CD14-positive monocyte (primary cell): ENCODE measurements at regions not wholly inside any gene's neighbourhood (a gene's known extent, or its start where the extent isn't known, plus 50 kb on each side); places are given as distances from the start of the nearest gene placed in this dataset.

ENCODE experiments used
- DNase-seq, 3 donors: peaks; one replicate each; pipeline ENCODE4 v3.0.0-alpha.2; 2011 to 2022
- H2AFZ ChIP-seq: 2 replicates; pipeline ENCODE4 v1.6.0; 2012; ENCODE audit warnings: mild to moderate bottlenecking, low read depth, low read length, inconsistent platforms; ENCODE audit not compliant: insufficient read depth, poor library complexity, severe bottlenecking
- H3K27ac ChIP-seq, 2 donors: 1 replicate in 1 of 2; 2 replicates in 1 of 2; pipeline ENCODE4 v1.5.1; 2012 to 2013; ENCODE audit warnings: low read length in 2 of 2, control low read depth in 1 of 2, inconsistent platforms in 1 of 2, low read depth in 1 of 2, mild to moderate bottlenecking in 1 of 2
- H3K27me3 ChIP-seq, 2 donors: one replicate each; pipeline versions ENCODE4 v1.6.0 to v1.6.1; 2011 to 2013; ENCODE audit warnings: low read length in 2 of 2; ENCODE audit not compliant: control insufficient read depth in 2 of 2, insufficient read depth in 2 of 2
- H3K36me3 ChIP-seq, 2 donors: replicated peaks in 1 of 2; 1 replicate in 1 of 2; 2 replicates in 1 of 2; pipeline versions ENCODE4 v1.5.1 to v1.6.1; 2012 to 2013; ENCODE audit warnings: low read length in 2 of 2, control low read depth in 1 of 2, inconsistent platforms in 1 of 2, mild to moderate bottlenecking in 1 of 2; ENCODE audit not compliant: insufficient read depth in 2 of 2, control insufficient read depth in 1 of 2
- H3K4me1 ChIP-seq, 2 donors: 1 replicate in 1 of 2; 2 replicates in 1 of 2; pipeline versions ENCODE4 v1.5.1 to v1.6.1; 2012 to 2013; ENCODE audit warnings: low read length in 2 of 2, control low read depth in 1 of 2, inconsistent platforms in 1 of 2, mild to moderate bottlenecking in 1 of 2, moderate library complexity in 1 of 2; ENCODE audit not compliant: insufficient read depth in 2 of 2, control insufficient read depth in 1 of 2
- H3K4me2 ChIP-seq: replicated peaks from 2 replicates; pipeline ENCODE3; 2012; ENCODE audit warnings: low read length, moderate library complexity, mild to moderate bottlenecking; ENCODE audit not compliant: poor library complexity, severe bottlenecking; ENCODE audit errors: extremely low read depth
- H3K4me3 ChIP-seq, 3 experiments: fragments of 200-600 bp in 1 of 3; sonication (generic) in 1 of 3; replicated peaks in 1 of 3; 1 replicate in 2 of 3; 2 replicates in 1 of 3; pipeline ENCODE4 v1.5.1; 2011 to 2013; ENCODE audit warnings: low read length in 3 of 3, mild to moderate bottlenecking in 3 of 3, control low read depth in 2 of 3, low read depth in 2 of 3, inconsistent platforms in 1 of 3, moderate library complexity in 1 of 3
- H3K79me2 ChIP-seq: 2 replicates; pipeline ENCODE4 v1.6.0; 2012; ENCODE audit warnings: mild to moderate bottlenecking, control low read depth, inconsistent platforms, low read length, moderate library complexity; ENCODE audit not compliant: insufficient read depth
- H3K9ac ChIP-seq: 2 replicates; pipeline ENCODE4 v1.6.0; 2017; ENCODE audit warnings: low read length, mild to moderate bottlenecking; ENCODE audit not compliant: insufficient read depth, poor library complexity, severe bottlenecking
- H3K9me3 ChIP-seq, 2 donors: replicated peaks in 1 of 2; 1 replicate in 1 of 2; 2 replicates in 1 of 2; pipeline versions ENCODE4 v1.5.1 to v1.6.1; 2012 to 2013; ENCODE audit warnings: low read length in 2 of 2, control low read depth in 1 of 2; ENCODE audit not compliant: control insufficient read depth in 1 of 2, insufficient read depth in 1 of 2
- H4K20me1 ChIP-seq: 2 replicates; pipeline ENCODE4 v1.6.0; 2012; ENCODE audit warnings: mild to moderate bottlenecking, low read length, control low read depth, moderate library complexity; ENCODE audit not compliant: insufficient read depth
- H3K27ac Mint-ChIP-seq, 7 donors: one replicate each; pipeline ENCODE4 v1.8.0; 2020; ENCODE audit warnings: mild to moderate bottlenecking in 7 of 7, mixed read lengths in 7 of 7, moderate library complexity in 6 of 7, inconsistent platforms in 2 of 7
- H3K27me3 Mint-ChIP-seq, 3 donors: one replicate each; pipeline ENCODE4 v1.8.0; 2021 to 2022; ENCODE audit warnings: low read depth in 3 of 3, mild to moderate bottlenecking in 3 of 3, mixed read lengths in 3 of 3, moderate library complexity in 3 of 3, inconsistent platforms in 1 of 3
- H3K36me3 Mint-ChIP-seq, 2 donors: one replicate each; pipeline ENCODE4 v1.8.0; 2020; ENCODE audit warnings: mixed read lengths in 2 of 2, inconsistent platforms in 1 of 2, mild to moderate bottlenecking in 1 of 2
- H3K4me1 Mint-ChIP-seq: one replicate; pipeline ENCODE4 v1.8.0; 2020; ENCODE audit warnings: mild to moderate bottlenecking, mixed read lengths
- H3K4me3 Mint-ChIP-seq, 2 donors: one replicate each; pipeline ENCODE4 v1.8.0; 2020; ENCODE audit warnings: mild to moderate bottlenecking in 2 of 2, mixed read lengths in 2 of 2, moderate library complexity in 1 of 2
- H3K9me3 Mint-ChIP-seq, 7 donors: one replicate each; pipeline ENCODE4 v1.8.0; 2020 to 2022; ENCODE audit warnings: mixed read lengths in 7 of 7, mild to moderate bottlenecking in 6 of 7, moderate library complexity in 6 of 7, inconsistent platforms in 2 of 7
- WGBS: methylation state at CpG from one replicate; pipeline ENCODE4 v1.1.5; 2013; ENCODE audit warnings: missing lambda C conversion rate; ENCODE audit not compliant: insufficient coverage; 5-methylcytosine and 5-hydroxymethylcytosine counted together
- intact Hi-C, 2 donors: fragments of 100-400 bp; cut with micrococcal nuclease; formaldehyde crosslinking; loops; one replicate each; pipeline versions ENCODE4 v1.15.0 to v1.15.1; 2023
- TF ChIP-seq, protein P1 (sequence below): fragments of 200-600 bp; IDR thresholded peaks from one replicate; pipeline ENCODE4 v1.8.0; 2022; ENCODE audit warnings: antibody characterized with exemption, mild to moderate bottlenecking

DNA sequence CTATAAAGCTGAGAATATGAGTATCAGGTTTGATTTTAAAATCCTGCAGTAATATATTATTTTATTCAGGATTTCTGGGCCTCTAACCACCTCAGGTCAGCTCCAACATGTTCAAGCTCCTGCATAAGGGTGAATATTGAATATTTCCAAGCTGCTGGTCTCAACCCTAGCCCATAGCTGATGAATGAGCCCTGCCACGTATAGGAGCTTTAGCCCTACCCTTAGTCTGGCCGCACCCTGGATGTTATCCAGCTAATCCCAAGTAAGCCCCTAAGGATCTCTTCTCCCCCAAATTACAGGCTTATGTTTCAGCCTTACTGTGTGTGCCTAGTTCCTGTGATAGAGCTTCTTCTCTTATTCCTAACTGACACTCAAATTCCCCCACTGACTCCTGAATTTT lies 240.6 kb downstream of the KCTD12 start:
- Mint-ChIP-seq H3K4me3 (no peak overlapping the region), H3K9me3 (peaks cover 0 to 3% (median 0%) of the 10 kb centered on the region in 7 donors), H3K27me3 (peaks cover 0 to 3% (median 2%) of the 10 kb centered on the region in 3 donors), H3K36me3 (no peaks in the 10 kb centered on the region), H3K4me1 (no peaks in the 10 kb centered on the region), H3K27ac (no peak overlapping the region)
- no peak overlapping the region for H3K4me2 ChIP-seq
- DNase-seq = no peak
- TF ChIP-seq, protein P1, sequence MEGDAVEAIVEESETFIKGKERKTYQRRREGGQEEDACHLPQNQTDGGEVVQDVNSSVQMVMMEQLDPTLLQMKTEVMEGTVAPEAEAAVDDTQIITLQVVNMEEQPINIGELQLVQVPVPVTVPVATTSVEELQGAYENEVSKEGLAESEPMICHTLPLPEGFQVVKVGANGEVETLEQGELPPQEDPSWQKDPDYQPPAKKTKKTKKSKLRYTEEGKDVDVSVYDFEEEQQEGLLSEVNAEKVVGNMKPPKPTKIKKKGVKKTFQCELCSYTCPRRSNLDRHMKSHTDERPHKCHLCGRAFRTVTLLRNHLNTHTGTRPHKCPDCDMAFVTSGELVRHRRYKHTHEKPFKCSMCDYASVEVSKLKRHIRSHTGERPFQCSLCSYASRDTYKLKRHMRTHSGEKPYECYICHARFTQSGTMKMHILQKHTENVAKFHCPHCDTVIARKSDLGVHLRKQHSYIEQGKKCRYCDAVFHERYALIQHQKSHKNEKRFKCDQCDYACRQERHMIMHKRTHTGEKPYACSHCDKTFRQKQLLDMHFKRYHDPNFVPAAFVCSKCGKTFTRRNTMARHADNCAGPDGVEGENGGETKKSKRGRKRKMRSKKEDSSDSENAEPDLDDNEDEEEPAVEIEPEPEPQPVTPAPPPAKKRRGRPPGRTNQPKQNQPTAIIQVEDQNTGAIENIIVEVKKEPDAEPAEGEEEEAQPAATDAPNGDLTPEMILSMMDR = no peak
- no peaks in the 10 kb centered on the region for H3K79me2 ChIP-seq
- H3K9ac ChIP-seq = no peak overlapping the region
- no peaks in the 10 kb centered on the region for H4K20me1 ChIP-seq
- no peaks in the 10 kb centered on the region for H3K9me3 ChIP-seq
- no peaks in the 10 kb centered on the region for H3K36me3 ChIP-seq
- H3K27ac ChIP-seq = no peak overlapping the region
- intact Hi-C loops = no loop called here
- no peak overlapping the region for H2AFZ ChIP-seq
- no peaks in the 10 kb centered on the region for H3K27me3 ChIP-seq
- H3K4me3 ChIP-seq = no peak overlapping the region
- WGBS = 100% methylated on average over 2 of the region's 2 CpGs
- H3K4me1 ChIP-seq = no peaks in the 10 kb centered on the region

DNA sequence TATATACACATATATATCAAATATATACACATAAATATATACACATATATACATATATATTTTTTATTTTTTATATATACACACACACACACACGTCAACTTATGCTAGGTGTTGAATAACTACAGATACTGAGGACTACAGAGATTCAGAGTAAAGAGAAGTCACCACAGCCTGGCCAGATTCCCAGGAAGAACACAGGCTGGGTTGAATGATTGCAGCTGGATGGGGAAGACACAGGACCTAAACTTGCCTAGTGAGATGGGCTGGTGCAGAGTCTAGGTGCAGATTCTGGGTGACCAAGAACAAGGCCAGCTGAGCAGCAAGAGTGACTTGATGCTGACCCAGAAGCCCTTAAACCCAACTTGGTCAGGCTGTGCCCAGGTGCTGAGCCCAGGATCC lies 241.3 kb downstream of the KCTD12 start:
- no CpG with 5 or more reads among the region's 1 CpG for WGBS
- Histone ChIP-seq H3K27ac (no peak overlapping the region), H3K4me2 (no peak overlapping the region), H4K20me1 (no peaks in the 10 kb centered on the region), H2AFZ (no peak overlapping the region), H3K9ac (no peak overlapping the region), H3K9me3 (no peaks in the 10 kb centered on the region), H3K79me2 (no peaks in the 10 kb centered on the region), H3K4me1 (no peaks in the 10 kb centered on the region), H3K36me3 (no peaks in the 10 kb centered on the region), H3K27me3 (no peaks in the 10 kb centered on the region), H3K4me3 (no peak overlapping the region)
- DNase-seq = no peak
- Mint-ChIP-seq H3K27ac (no peak overlapping the region), H3K36me3 (no peaks in the 10 kb centered on the region), H3K4me3 (no peak overlapping the region), H3K4me1 (no peaks in the 10 kb centered on the region), H3K27me3 (peaks cover 0 to 2% (median 2%) of the 10 kb centered on the region in 3 donors), H3K9me3 (peaks cover 0 to 3% (median 0%) of the 10 kb centered on the region in 7 donors)
- intact Hi-C loops = no loop called here
- TF ChIP-seq, protein P1 = no peak
